ENCODE measurements at regions not wholly inside any gene's neighbourhood (a gene's known extent, or its start where the extent isn't known, plus 50 kb on each side); places are given as distances from the start of the nearest gene placed in this dataset.

DNA sequence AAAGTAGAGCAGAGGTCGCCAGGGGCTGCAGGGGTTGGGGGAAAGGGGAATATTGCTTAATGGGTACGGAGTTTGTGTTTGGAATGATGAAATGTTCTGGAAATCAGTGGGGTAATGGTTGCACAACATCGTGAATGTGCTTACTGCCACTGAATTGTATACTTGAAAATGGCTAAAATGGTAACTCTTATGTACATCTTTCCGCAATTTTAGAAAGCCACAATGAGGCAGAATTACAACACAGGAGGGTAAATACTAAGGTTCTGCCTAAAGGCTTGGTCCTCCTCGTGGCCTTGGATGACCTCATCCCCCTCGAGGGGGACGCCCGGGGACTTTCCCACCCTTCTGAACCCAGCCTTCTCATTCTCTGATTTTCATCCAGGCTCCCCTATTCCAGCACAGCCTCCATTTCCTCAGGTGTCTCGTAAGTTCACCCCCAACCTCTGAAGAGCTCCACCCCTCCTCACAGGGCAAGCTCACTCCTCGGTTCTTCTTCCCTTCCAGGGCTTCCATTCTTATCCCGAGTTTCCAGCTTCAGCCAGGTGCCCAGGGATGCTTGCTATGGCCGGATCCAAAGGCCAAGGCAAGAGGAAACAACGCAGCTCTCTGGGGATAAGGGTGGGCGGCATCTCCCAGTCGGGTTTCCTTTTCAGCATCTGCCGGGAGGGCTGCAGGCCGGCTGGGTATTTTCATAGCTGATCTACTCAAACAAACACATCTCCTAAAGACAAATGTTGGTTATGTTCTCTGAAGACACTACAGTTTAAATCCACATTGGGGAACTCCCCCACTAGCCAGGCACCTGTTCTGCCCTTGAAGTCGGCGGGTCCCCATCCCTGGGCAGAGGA is 71.3 kb upstream of the ACSL1 start (continued):
- TF ChIP-seq ATF7 (IDR thresholded peaks at IDR 0.05; ENCODE audit: low read depth) (peak; percentile 79), NFIC (IDR thresholded peaks at IDR 0.05; ENCODE audit: low read depth, low read length) (peak; percentile 28; the same call in 1 of the 2 replicates), BMI1 (IDR thresholded peaks at IDR 0.05; ENCODE audit: borderline replicate concordance) (no peak), FOXM1 (IDR thresholded peaks at IDR 0.05; ENCODE audit: low read depth, low read length) (0 out of 2 replicates have a peak, but pooled peaks have one; percentile 45), CREM (IDR thresholded peaks at IDR 0.05; ENCODE audit: low read depth) (peak; percentile 37; the same call in 1 of the 2 replicates), CEBPB (IDR thresholded peaks at IDR 0.05; ENCODE audit: borderline replicate concordance in 1 of 2, low read depth in 2 of 2, low read length in 2 of 2) (no peak), BHLHE40 (IDR thresholded peaks at IDR 0.05; ENCODE audit: borderline replicate concordance in 1 of 2, low read depth in 2 of 2, low read length in 1 of 2) (no peak), NRF1 (conservative IDR thresholded peaks at IDR 0.05; ENCODE audit: low read depth, low read length) (no peak), KAT2A (conservative IDR thresholded peaks at IDR 0.05; ENCODE audit: control insufficient read depth, low read depth, low read length) (no peak), SUPT20H (IDR thresholded peaks at IDR 0.05; ENCODE audit: borderline replicate concordance, control insufficient read depth, low read depth, low read length) (no peak), ASH2L (IDR thresholded peaks at IDR 0.05; ENCODE audit: borderline replicate concordance, low read depth) (0 out of 2 replicates have a peak, but pooled peaks have one; percentile 15), IRF4 (IDR thresholded peaks at IDR 0.05; ENCODE audit: low read depth, low read length) (no peak), E2F8 (IDR thresholded peaks at IDR 0.05; ENCODE audit: low read depth, partially characterized antibody) (no peak)
- TF ChIP-seq, protein P1, sequence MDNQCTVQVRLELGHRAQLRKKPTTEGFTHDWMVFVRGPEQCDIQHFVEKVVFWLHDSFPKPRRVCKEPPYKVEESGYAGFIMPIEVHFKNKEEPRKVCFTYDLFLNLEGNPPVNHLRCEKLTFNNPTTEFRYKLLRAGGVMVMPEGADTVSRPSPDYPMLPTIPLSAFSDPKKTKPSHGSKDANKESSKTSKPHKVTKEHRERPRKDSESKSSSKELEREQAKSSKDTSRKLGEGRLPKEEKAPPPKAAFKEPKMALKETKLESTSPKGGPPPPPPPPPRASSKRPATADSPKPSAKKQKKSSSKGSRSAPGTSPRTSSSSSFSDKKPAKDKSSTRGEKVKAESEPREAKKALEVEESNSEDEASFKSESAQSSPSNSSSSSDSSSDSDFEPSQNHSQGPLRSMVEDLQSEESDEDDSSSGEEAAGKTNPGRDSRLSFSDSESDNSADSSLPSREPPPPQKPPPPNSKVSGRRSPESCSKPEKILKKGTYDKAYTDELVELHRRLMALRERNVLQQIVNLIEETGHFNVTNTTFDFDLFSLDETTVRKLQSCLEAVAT (IDR thresholded peaks at IDR 0.05), result no peak
- TF ChIP-seq, protein P2, sequence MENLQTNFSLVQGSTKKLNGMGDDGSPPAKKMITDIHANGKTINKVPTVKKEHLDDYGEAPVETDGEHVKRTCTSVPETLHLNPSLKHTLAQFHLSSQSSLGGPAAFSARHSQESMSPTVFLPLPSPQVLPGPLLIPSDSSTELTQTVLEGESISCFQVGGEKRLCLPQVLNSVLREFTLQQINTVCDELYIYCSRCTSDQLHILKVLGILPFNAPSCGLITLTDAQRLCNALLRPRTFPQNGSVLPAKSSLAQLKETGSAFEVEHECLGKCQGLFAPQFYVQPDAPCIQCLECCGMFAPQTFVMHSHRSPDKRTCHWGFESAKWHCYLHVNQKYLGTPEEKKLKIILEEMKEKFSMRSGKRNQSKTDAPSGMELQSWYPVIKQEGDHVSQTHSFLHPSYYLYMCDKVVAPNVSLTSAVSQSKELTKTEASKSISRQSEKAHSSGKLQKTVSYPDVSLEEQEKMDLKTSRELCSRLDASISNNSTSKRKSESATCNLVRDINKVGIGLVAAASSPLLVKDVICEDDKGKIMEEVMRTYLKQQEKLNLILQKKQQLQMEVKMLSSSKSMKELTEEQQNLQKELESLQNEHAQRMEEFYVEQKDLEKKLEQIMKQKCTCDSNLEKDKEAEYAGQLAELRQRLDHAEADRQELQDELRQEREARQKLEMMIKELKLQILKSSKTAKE (IDR thresholded peaks at IDR 0.05; ENCODE audit: low read depth, poor library complexity, severe bottlenecking), result no peak
- TF ChIP-seq, protein P3, sequence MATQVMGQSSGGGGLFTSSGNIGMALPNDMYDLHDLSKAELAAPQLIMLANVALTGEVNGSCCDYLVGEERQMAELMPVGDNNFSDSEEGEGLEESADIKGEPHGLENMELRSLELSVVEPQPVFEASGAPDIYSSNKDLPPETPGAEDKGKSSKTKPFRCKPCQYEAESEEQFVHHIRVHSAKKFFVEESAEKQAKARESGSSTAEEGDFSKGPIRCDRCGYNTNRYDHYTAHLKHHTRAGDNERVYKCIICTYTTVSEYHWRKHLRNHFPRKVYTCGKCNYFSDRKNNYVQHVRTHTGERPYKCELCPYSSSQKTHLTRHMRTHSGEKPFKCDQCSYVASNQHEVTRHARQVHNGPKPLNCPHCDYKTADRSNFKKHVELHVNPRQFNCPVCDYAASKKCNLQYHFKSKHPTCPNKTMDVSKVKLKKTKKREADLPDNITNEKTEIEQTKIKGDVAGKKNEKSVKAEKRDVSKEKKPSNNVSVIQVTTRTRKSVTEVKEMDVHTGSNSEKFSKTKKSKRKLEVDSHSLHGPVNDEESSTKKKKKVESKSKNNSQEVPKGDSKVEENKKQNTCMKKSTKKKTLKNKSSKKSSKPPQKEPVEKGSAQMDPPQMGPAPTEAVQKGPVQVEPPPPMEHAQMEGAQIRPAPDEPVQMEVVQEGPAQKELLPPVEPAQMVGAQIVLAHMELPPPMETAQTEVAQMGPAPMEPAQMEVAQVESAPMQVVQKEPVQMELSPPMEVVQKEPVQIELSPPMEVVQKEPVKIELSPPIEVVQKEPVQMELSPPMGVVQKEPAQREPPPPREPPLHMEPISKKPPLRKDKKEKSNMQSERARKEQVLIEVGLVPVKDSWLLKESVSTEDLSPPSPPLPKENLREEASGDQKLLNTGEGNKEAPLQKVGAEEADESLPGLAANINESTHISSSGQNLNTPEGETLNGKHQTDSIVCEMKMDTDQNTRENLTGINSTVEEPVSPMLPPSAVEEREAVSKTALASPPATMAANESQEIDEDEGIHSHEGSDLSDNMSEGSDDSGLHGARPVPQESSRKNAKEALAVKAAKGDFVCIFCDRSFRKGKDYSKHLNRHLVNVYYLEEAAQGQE (IDR thresholded peaks at IDR 0.05; ENCODE audit: low read depth, low read length), result no peak
- TF ChIP-seq, protein P4, sequence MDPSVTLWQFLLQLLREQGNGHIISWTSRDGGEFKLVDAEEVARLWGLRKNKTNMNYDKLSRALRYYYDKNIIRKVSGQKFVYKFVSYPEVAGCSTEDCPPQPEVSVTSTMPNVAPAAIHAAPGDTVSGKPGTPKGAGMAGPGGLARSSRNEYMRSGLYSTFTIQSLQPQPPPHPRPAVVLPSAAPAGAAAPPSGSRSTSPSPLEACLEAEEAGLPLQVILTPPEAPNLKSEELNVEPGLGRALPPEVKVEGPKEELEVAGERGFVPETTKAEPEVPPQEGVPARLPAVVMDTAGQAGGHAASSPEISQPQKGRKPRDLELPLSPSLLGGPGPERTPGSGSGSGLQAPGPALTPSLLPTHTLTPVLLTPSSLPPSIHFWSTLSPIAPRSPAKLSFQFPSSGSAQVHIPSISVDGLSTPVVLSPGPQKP (IDR thresholded peaks at IDR 0.05; ENCODE audit: low read depth, low read length), result no peak
